Glomerular endothelial cell (primary cell): ENCODE measurements at regions not wholly inside any gene's neighbourhood (a gene's known extent, or its start where the extent isn't known, plus 50 kb on each side); places are given as distances from the start of the nearest gene placed in this dataset.
"Not testable (repeated sequence)": the region's sequence is repeated elsewhere in the genome, so short reads cannot be mapped to it uniquely, and the experiment has no call there.

Experiments used
- DNase-seq: peaks from one replicate; pipeline ENCODE4 v3.0.0-alpha.2; 2011; ENCODE audit warnings: low read depth, low spot score; ENCODE audit errors: extremely low read depth

DNA sequence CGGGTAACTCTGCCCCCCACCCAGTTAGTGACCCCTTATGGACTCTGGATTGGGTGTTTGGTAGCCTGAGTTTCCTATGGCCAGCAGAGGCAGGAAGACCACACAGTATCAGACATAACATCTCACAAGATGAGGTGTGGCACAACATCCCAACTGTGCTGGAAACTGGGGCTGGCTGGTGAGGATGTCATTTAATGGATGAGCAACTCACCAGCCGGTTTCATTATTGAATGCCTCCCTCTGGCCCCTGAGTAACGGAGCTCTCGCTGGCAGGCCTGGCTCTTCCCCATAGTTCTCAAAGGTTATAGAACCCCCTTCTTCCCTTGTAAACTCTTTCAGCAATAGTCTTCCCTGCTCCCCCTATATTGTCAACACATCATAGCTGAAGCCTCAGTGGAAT, 195.0 kb downstream of the BCL11A start:
- no peak for DNase-seq

DNA sequence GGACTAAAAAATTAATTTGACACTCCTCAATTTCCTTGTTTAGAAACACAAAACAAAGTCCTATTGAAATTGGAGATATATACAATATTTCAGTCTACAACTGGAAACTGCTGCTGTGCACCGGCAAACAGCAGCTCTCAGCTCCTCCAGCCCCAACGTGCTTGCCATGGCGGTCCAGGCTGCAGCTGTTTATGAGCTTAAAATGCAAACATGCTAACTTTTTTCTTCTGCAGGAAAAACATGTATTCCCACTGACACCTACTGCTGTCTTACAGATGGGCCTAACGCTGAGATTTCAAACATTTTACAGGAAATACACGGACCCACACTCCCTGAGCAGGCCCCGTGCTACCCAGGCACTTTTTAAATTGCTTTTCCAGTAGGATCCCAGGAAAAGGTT, 195.5 kb downstream of the BCL11A start:
- no peak for DNase-seq

DNA sequence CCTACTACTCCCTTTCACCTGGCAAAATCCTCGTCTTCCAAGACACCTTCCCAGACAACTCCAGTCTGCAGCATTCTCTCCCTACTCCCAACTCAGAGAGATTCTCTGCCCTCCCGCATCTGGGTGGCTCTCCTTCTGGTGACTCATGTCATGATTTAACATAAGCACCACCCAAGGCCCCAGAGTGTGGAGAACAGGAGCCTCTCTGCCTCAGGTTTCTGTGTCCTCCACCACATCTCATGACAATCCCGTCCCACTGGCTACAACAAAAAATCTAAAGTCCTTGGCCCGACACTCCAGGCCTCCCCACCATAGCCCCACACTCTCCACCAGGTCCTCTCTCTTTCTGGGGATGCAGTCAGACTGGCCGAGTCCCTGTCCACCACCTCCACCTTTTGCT, 197.1 kb downstream of the BCL11A start:
- DNase-seq, result no peak

DNA sequence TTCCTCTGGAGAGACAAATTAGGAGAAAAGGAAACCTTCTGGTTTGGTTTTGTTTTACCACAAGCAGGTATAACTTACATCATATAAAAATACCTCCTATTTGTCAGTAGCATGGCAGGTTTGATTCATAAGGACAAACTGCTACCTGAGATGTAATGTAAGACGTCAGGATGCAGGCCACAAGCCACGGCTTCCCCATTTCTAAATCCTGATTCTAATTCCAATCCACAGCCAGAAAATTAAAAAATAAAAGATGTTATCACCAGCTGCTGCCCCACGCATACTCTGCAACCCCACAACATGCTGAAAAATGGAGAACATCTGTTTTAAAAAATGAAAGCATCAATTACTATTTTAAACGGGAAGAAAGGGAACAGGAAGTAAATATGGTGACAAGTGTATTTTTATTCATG, 197.6 kb downstream of the BCL11A start:
- no peak for DNase-seq

DNA sequence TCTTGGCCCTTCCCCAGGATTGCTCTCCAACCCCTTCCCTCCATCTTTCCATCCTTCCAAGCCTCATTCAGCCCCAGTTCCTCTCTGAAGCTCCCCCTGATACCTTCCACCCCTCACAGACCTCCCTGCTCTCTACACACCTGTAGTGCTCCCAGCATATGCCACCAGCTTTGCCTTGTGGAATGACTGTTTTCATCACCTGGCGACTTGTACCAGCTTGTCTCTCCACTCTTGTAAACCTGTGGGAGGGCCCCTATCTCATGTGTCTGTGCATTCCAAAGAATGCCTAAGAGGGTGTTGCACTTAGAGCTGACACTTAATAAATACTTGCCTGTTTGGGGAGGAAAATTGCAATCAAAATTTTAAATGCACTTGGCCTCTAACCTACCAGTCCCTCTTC, 198.7 kb downstream of the BCL11A start:
- no peak for DNase-seq

DNA sequence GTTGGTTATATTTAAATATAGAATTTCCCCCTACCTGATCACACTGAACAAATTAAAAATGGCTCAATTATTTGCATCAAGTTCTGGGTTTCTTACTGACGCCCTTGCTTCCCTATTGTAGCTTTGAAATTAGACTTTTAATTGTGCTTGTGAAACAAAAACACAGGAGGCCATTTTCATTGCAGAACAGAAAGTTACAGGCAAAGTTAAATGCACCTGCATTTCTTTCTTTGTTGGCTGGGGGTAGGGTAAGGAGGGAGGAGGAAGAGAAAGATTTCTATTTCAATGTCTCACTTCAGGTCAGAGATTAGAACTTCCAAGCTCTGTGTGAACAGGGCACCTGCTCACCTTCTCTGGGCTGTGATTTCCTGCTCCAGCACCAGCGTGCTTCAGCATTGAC, 199.6 kb downstream of the BCL11A start:
- no peak for DNase-seq

DNA sequence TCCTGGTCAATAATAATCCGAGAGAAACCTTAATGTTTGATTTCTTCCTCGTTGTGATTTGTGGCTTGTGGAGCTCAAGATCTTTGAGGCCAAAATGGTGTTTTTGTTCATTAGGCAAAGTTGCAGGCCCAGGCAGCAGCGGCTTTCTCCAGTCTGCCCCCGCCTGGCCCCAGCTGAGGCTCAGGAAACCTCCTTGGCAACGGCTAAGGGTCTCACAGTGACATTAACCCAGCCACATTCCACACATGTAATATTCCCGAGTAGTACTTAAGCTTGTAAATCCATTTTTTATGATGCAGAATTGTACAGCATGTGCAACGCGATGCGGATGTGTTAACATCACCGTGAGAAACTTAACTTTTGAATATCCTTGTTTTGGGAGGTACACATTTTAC, 200.1 kb downstream of the BCL11A start:
- no peak for DNase-seq

DNA sequence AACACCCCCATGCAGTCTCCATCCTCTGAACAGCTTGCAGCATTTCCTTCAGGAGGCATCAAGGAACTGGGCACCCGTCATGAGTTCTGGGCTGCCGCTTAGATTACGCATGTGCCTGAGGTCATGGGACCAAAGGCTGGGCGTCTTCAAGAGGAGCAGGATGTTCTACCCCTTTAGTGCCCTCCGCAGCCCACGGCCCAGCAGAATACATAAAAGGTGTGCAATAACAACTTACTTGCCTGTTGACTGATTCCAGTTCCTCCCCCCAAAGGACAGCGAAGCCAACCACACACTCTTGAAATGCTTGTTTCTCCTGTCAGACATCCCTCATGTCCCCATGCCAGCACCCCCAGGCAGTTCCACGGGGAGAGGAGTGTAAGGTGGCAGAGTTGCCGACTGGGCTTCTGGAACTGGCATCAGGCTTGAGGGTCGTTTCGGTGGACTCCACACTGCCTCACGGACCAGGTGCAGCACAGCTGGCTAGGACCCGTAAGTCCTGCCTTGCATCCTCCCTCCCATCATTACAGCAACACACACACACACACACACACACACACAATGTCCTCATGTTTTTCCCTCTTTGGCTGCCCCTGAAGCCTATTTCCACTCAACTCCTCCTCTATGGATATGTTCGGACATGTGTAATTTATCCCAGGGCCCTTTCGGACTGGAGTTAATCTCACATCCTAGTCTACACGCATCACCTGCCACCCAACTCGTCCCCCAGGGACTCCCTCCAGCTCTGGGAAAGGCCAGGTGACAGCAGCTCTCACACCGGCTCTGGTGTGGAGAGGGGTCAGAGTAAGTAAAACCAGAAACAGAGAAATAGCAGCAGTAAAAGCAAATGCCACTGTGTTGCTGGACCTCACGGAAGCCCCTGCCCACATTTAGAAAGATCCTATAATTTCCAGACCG, 200.7 kb downstream of the BCL11A start:
- DNase-seq, result no peak

DNA sequence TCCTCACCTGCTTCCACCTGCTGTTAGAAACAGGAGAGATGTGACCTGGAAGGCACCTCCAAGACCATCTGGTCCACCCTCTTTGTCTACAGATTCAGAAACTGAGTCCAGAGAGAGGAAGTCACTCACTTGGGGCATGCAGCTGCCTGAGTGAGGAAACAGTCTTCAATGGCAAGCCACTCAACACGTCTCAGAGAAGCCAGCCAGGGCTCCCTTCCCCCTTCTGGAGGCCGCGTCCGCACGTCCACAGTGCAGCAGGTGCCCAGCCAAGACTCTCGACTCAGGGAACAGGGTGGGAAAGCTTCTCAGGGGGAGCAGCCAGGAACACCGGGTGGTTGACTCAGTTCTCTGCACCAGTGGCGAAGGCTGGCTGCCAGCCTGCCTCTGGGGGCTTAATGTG, 201.7 kb downstream of the BCL11A start:
- DNase-seq, result no peak

DNA sequence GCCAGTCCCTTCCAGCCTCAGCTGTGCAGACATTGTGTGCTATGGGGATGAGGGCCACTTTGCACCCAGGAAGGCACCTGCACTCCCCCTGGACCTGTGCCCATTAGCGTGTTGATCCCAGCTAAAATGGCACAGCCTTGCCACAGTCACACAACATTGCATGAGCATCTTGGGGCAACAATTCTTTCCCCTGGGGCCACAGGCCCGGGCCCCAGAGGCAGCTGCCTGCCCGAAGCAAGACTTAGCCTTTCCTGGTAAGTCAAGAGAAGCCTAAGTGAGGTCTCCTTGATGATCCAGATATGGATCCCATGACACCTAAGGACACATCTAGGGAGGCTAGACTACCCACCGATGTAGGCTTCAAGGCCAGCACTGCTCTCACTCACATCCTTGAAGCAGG, 202.1 kb downstream of the BCL11A start:
- DNase-seq, result no peak

DNA sequence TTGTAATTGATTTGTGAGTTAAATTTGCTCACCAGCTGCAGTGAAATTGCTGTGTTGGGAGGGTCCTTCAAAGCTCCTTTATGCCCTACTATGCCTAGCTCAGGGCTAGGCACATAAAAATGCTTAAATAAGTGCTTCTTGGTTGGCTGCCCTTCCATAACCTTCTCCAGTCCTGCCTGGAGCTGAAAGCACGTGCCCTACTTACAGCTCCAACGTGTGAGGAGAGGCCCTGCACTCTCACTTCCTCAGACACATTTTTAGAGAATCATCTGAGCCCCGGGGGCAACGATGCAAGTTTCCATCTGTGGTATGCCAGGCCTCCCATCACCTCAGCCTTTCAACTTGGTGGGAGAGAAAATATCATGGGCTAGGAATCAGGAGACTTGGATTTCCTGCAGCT, 202.7 kb downstream of the BCL11A start:
- DNase-seq, result no peak

DNA sequence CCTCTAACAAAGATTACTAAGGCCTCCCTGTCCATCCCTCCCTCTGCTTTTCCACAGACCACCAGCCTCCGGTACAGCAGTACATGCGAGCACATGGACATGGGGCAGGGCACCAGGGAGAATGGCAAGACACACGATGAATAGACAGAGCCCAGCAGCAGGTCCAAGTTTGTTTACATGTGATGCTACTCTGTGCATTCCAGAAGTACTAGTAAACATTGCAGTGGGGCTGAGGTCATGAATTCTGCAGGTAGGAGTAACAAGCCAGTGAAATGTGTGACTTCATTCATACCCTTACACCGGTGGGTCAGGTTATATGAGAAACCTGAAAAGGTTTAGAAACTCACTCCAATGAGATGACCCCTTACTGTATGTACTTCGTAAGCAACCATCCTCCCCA, 205.7 kb downstream of the BCL11A start:
- DNase-seq, result no peak

DNA sequence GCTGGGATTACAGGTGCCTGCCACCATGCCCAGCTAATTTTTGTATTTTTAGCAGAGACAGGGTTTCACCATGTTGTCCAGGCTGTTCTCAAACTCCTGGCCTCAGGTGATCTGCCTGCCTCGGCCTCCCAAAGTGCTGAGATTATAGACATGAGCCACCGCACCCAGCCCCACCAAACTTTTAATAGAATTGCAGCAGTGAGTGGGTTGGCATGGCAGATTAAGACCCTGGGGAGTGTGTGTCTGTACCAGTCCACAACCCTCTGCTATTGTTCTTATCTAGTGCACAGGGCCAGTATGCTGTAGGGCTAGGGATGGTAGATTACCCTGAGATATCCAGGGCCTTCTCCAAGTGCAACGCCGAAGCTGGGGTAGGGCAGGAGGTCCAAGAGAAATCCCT, 211.0 kb downstream of the BCL11A start:
- DNase-seq, result not testable (repeated sequence)

DNA sequence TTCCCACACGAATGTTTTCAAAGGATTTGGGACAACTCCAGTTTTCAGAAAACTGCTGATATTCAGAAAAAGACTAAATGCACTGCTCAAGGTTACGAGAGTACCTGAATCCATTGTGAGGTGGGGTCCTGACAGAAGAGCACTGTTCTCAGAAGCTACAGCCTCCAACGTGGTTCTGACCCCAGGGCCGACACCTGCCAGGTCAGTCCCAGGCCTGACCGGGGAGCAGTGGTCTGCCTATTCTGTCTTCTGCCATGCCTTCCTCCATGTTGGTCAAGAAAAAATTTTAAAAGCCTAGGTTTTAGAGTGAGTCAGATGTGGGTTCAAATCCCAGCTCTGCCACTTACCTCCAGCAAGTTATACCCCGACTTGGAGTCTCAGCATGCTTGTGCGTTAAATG, 212.3 kb downstream of the BCL11A start:
- no peak for DNase-seq

DNA sequence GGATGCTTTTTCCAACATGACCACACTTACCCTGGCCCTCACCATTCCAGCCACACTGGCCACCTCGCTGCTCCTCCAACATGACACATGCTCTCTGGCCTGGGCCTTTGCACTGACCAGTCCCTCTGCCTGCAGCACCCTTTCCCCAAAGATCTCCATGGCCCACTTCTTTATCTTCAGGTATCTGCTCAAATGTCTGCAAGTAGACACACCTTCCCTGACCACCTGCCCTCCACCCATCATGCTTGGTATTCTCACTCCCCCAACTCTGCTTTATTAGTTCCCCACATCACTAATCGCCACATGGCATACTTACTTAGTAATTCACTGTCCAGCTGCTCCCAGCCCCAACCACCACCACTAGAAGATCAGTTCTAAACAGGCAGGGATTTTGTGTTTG, 214.2 kb downstream of the BCL11A start:
- DNase-seq, result no peak

DNA sequence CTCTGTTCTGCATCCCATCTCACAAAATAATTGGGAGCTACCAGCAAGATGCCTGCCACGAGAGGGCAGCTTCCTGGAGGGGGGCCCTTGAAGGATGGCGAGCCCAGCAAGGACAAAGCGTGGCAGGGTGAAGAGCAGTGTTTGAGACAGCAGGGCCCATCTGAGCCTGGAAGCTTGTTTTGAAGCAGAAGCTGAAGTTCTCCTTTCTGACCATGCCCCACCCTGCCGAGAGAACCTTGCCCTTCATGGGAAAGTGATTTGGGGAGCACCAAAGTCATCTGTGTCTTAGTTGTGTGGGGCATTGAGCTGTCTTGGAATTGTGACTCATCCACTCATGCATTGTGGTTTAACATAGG, 216.3 kb downstream of the BCL11A start:
- no peak for DNase-seq

DNA sequence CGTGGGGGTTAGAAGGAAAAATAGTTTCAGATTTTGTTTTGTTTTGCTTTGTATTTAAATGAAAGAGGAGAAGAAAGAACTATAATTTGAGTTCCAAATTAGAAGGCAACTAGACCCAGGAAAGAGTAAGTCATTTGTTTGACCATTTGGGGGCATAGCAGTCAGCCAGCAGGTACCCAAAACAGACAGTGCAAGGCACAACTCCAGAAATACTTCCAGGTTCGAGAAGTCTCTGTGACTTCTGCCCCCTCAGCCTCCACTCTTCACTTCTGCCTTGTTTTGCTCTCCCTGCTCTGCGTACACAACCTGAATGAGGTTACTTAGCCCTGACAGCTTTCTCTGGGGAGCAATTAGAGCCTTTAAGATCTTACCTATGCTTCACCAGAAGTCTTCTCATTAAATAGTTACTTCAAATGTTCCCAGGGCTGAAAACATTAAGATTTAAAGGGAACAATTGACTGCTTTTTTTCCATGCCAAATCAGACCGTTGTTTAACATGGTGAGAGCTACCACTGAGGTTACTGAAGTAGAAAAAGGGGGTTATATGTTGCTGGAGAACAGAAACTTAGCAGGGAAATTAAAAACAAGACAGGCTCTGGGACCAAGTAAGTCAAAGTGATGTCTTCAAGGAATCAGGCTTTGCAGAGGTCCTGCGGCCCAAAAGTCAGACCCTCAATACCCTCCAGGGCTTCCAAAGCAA, 216.9 kb downstream of the BCL11A start:
- no peak for DNase-seq

DNA sequence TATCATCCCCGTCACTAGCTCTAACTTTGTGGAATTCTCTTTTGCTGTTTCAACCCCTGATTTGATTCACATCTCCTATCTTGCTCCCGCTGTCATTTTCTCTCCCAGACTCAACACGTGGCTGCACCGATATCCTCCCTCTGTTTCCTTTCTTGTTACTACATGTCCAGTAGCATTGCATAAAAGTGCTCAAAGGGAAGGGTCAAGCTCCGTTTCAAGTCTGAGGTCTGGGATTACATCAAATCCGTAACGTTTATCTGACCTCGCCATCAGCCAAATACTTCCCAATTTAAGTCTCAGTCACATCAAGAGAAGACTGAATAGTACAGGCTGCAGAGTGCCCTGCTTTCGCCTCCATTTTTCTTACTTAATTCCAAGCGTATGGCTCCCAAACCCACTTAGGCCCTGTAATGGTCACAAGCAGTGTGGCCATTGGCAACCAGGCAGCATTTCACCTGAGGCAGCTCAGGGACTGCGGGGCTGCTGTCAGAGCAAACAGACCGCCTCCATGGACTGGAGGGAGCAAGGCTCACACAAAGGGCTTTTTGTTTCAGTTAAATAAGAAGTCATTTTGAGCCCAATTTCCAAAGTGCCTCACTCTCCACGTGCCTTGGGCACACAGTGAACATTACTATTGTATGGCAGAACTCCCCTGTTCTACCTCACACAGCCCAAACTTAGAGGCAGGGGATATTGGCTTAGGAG, 217.8 kb downstream of the BCL11A start:
- no peak for DNase-seq

DNA sequence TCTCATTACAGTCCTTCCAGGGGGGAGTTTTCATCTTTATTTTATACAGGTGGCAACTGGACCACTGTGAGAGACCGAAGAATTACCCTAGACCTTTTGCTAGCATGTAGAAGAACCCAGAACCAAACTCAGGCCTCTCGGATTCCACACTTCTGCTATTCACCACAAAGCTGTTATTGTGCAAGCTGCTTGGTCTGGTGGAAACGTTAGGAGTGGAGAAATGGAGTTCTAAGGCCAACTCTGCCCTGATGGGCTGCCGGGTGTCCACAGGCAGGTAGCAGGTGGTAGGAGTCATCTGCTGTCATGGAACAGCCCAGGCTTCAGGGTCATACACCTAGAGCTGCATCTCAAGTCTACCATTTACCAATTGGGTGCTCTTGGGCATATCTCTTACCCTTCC, 218.8 kb downstream of the BCL11A start:
- DNase-seq, result no peak

DNA sequence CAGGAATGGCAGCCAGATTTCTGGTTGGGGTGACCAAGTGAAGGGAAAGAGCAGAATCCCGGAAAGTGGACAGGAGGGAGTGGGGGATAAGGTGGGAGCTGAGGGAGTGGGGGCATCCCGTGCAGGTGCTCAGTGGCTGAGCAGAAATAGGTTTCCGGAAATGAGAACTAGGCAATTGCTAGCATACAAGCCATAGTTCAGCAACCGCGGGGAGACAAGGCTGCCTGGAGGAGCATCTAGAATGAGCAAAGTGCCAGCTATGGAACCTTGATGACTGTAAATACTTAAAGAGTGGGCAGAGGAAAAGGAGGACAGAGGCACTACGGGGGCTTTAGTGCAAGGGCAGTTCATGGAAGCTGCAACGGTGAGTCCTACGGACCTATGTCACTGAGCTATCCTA, 220.2 kb downstream of the BCL11A start:
- DNase-seq, result no peak

DNA sequence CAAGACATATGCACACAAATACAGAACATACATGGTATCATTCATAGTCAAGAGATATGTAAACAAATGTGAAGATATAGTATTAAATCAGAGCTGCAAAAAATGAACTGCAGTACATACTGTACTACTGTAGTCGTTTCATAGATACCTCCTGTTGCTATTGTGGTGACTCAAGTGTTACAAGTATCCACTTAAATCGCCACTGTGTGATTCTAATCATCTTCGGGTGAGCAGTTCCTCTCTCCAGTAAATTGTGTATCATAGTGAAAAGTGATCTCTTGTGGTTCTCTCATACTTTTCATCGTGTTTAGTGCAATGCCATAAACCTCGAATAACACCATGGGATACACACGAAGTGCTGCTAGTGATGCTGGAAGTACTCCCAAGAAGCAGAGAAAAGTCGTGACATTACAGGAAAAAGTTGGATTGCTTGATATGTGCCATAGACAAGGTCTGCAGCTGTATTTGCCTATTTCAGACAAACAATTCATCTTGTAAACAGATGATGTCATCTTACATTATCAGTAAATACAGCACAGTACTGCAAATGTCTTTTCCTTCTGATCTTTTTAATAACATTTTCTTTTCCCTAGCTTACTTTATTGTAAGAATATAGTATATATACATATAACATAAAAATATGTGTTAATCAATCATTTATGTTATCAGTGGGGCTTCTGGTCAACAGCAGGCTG, 222.2 kb downstream of the BCL11A start:
- DNase-seq, result no peak
